Hematopoietic multipotent progenitor cell (in vitro differentiated cells): ENCODE measurements at regions not wholly inside any gene's neighbourhood (a gene's known extent, or its start where the extent isn't known, plus 50 kb on each side); places are given as distances from the start of the nearest gene placed in this dataset.

Source experiments
- DNase-seq, 3 donors: peaks; one replicate each; pipeline ENCODE4 v3.0.0-alpha.2; 2011 to 2015; ENCODE audit warnings: low read depth in 2 of 3, low spot score in 2 of 3

DNA sequence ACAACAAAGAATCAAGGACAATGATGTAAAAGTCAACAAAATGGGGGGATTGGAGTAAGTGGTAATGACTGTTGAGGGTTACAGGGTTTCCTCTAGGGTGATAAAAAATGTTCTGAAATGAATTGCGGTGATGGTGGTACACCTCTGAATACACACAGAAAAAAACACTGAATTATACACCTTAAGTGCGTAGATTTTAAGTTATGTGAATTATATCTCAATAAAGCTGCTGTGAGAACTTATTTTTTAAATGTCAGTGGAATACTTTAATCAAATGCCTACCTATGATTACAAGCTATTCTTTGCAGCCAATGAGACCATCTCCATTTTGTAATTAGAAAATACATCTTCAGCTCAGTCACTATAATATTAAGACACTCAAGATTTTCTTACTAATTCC, 53.5 kb downstream of the ZNF608 start:
- DNase-seq = no peak

DNA sequence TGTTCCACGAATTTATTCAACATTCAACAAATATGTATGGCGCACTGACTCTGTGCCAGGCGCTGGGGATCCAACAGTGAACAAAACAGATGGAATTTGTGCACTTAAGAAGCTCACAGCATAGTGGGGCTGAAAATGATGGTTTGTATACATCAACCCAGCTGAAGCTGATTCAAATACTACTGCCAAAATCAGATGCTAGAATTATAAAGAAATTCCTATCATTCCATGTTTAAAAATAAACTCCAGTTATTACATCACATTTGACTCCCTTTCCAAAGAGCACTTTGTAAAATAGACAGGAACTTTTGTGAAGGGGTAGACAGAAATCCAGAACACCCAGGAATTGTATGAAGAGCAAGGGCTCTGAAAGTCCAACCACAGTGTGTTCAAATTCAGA, 54.1 kb downstream of the ZNF608 start:
- DNase-seq = no peak

DNA sequence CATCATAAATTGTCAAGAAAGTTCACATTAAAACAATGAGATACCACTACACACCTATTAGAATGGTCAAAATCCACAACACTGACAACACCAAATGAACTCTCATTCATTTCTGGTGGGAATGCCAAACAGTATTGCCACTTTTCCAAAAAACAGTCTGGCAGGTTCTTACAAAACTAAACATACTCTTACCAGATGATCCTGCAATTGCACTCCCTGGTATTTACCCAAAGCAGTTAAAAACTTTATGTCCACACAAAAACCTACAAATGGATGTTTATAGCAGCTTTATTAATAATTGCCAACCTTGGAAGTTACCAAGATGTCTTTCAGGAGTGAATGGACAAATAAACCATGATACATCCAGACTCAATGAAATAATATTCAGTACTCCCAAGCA, 56.8 kb downstream of the ZNF608 start:
- no peak for DNase-seq

DNA sequence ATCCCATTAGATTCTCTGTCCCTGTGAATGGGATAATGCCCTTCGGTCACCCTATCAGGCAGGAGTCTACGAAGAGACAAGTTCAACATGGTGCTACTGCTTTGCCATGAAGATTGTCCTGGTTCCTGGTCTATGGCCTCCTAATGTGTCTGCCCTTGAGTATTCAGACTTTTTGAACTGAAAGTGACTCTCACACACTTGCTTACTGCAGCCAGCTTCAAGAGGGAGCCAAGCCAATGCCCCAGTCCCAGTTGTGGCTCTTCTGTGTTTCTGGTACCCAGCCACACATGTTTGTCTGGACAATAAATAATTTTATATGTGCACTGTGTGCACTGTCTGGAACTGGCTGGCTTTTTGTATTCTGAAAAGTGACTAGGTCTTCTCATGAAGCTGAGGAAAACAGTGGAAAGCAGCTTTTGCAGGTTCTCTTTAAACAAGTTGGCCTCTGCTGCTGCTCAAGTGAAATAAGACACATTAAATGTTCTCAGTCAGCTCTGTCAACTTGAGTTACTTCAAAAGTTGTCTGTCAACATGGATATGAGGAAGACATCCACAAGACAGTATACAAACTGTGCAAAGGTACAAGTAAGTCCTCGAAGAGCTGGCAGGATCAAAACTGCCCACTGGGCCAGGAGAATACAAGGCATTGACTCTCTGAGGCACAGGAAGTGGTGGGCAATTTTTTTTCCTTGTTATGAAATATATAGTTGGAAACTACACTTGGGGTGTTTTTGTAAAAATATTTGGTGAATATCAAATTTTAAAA, 60.0 kb downstream of the ZNF608 start:
- no peak for DNase-seq

DNA sequence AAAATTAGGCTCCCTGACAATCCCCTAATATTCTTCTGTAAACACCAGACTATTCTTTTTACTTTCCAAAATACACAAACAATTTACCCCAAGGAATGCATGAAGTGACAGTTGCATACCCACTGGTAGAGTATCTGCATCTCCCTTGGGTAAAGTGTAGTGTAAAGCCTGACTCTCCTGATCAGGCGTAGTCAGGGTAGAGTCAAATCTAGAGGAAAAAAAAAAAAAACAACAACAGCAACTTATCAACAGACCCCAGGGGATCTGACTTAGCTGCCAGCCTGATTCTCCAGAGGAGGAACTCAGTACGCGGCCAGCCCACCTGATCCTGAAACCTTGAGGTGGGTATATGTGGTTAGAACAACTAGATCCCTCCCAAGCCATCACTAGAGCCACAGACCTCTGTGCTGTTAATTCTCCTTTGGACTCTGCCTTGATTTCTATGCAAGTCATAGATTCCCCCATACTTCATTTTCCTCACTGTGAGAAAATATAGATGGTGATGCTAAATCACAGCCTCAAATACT, 61.0 kb downstream of the ZNF608 start:
- no peak for DNase-seq

DNA sequence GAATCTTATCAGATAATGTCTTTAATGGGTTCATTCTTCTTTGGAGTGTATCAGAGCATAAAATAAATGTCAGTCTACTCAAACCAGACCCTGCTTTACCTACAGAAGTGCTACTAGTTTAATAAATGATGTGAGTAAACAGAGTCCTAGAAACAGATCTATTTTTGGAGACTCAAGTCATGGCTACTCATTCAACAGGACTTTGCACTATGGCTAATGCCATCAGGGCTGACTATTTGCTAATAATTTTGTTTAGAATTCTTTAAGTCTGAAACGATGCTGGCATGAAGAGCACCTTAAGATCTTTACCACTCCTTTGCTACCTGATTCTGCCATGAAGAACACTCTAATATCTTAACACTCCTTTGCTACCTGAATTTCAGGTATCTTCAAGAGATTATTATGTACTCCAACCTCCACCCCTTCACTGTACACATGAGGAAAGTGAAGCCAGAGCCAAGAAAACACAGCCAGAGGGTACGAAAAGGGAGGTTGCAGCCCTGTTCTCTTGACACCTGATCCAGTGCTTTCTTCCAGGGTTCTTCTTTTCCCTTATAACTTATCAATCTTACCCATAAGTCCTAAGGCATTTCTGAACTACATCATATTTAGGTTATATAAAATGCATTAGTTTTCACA, 62.4 kb downstream of the ZNF608 start:
- DNase-seq = no peak

DNA sequence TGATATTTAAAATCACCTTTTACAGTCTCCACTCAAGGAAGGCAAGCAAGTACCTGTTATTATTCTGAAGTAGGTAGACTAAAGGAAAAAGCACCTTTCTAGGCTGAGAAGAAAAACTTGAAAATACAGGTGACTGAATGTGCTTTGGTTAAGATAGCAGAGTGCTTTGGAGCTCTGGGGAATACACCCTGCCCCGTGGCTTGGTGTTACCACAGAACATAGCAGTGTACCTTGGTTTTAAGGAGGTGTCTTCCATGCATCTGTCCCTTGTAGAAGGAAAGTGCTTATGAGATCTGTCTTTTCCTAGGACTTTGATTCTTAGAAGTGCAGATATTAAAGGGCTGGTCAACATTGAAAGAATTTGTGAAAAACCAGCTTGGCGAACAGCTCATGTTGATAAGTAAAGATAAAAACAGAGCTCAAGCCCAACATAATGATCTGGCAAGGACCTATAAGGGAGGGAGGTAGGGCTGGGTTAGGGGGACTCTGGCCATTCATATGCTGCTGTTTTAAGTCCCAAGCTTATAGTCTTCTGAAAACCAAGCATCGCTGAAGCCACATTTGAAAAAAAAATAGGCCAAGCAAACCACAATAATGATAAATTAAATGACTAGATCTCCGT, 66.8 kb downstream of the ZNF608 start:
- DNase-seq = no peak

DNA sequence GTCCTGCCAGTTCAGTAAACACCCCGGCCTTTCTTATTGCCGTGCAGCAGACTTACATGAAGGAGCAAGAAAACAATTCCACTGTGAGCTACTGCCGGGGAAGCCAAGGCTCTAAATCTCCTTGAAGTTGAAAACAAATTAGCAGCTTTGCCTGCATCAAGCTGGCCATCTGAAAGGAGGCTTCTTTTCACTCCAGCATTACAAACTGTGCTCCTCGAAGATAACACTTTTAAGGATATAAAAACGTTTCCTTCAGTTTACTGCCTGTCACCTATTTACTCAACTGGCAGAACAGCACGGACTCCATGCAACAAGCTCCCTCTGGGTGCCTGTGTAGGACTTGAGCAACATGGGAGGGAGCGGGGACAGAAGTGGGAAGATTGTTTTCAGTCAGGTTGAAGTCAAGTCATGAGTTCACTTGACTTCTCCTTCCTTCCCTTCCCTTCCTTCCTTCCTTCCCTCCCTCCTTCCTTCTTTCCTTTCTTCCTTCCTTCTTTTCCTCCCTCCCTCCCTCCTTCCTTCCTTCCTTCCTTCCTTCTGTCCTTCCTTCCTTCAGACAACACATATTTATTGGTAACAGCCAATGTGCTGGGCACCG, 67.4 kb downstream of the ZNF608 start:
- DNase-seq = no peak

DNA sequence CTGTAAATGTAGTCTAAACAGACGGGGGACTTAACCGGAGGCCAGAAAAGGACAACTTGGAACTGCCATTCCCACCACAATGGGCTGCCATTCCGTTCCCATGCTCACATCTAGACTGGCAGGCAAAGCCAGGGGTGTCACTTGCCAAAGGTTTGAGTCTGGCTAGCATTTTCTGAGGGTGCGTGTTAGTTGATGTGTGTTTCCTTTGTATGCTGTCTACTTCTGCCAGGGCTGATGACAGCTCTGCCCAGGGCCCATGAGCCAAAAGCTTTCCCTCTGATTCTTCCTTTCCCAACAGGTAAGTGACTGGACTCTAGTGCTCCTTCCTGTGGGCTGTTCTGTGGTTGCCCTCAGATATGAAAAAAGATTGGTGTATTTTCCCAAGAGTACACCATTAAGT, 68.0 kb downstream of the ZNF608 start:
- DNase-seq = no peak

DNA sequence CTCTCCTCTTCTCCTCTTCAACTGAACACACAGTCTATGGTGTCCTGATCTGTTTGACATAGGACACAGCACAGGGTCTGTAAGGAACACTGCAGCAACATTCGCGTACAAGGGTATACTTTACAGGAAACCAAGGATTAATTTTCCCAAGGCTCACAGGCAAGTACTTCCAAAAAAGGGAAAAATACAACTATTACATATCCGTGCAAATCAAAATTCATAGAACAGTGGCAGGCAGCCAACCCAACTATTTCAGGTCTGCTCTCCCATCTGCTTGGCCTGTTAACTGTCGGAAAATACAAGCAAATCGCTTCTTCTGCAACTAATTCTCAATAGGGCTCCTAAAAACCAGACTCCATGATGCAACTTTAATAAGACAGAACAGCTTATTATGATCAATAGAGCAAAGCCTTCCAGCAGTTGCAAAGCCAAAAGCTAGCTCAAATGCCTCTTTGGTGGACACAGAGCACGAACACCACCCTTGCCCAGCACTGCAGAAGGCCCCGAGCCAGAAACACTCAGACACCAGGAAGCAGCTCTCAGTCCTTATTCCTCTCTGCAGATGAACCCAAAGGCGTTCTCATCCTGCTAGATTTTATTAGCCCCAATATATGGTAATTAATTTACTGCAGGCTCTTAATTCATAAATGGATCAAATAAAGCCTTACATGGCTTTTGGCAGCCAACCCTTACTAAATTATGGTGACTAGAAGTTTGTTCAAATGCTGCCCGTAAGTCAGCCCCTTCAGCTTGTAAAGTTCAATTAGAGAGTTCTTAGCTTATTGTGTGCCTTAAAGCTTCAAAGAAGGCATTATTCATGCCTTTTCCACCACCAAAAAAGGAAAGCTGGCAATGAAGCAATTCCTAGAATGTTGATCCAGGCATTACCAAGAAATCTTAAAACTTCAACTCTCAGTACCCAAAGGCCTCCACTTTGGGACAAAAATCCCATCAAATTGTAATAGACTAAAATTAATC, 68.8 kb downstream of the ZNF608 start:
- DNase-seq = no peak

DNA sequence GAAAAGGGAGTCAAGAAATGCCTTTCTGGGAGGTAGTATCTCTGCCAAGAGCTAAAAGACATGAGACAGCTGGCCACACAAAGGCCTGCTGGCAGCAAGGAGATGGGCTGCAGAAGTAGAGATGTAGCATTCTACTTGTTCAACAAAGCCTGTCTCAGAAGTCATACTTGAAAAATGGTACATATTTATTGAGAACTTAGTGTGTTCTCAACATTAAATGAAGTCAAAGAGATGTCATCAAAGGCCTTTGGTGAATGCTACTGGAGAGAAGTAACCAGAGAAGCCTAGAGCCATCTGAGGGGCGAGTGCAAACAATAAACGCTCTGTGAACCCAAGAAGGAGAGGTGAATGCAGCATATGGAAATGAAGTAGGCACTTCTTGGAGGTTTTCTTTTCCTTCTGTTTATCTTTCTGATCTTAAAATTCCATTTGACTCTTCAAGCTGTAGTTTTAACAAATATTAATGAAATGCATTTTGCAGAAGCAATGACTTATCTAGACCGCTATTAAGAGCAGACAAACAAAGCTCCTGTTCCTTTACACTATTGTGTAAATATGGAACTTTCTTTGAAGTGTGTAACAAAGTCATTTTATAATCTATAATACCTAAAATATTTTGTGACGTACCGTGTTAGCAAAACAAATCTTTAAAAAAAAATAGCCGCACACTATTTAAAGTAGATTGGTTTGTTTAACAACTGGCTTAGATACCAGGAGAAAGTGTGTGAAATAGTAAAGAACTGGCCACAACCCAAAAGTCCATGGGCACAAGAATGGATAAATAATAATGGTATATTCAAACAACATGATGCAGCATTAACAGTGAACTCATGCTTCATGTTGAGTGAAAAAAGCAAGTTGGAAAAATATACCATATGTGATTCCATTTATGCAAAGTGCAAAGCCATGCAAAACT, 70.2 kb downstream of the ZNF608 start:
- no peak for DNase-seq

DNA sequence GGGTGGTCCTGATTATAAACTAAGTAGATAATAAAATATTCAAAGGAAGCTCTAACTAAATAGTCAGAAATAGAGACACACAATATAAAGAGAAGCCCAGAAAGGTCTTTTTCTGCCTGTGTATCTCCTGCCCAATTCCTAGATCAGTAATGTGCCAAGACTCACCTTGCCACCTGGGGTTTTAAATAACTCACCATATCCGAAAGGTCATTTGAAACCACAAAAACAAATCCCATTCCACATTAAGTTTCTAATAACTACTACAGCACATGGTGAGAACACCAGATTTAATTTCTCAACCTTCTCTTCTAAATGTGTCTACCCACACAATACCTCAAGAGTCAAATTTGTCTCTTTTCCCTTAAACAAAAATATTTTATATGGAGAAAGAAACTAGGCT, 75.2 kb downstream of the ZNF608 start:
- no peak for DNase-seq

DNA sequence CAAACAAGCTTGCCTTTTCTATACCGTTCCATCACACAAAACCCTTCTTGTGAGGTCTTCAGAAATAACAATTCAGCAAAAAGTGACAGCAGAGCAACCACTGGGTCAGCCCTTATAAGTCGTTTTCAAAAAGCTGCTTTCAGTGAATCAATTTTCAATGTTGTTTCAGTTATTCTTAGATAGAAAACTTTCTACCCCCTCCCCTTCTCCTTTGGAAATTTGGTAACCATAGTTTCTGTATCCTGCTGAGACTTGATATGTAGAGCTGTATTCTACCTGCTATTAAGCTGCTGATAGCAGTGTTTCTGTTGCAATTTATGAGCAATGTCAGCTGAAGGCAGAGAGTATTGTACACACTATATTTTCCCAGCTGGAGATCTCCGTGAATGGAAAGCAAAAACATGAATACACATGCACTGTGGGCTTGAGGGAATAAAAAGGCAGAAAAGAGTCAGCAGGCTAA, 75.7 kb downstream of the ZNF608 start:
- no peak for DNase-seq

DNA sequence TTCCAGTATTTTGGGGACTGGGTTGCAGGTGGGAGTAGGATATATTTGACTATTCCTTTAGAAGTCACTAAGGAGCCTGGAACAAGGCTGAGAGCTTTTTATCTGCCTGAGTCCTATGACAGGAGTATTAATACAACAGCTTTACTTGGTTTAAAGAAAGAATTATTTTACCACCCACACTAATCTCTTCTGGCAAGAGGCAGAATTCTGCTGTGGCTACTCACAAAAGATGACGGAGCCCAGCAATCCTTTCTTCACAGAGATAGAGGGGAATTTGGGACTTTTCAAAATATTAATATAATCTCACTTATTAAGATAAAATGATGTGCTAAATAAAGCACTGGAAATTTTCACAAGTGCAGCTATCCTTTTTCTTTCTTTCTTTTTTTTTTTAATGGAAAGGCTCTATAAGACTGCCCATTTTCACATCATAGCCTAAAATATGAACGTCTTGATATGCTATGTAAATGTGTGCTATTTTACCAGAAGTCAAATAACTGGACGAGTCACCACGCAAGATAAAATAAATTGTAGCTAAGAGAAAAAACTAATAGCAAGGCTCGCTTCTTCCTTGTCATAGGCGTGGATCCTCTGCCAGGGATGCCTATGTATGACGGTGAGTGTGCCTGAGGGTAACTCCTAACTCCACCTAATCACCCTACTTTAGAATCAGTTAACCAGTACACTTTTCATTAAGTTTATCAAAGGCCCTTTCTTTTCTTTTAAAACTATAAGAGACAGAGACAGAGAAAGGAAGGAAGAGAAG, 76.3 kb downstream of the ZNF608 start:
- no peak for DNase-seq

DNA sequence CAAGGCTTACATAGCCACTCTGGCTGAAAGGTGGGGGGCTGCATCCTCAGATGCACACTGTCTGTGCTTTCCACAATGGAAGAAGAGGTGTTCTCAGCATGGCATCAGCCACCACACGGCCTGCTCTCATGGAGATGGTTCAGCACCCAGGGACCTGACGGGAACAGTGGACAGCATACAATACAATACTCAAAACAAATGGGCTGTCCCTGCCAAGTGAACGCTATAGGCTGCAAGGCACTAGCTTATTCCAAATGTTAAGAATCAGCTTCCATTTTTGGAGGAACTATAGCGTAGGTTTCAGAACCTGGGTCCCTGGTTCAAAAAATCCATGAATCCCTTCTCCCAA, 77.2 kb downstream of the ZNF608 start:
- no peak for DNase-seq

DNA sequence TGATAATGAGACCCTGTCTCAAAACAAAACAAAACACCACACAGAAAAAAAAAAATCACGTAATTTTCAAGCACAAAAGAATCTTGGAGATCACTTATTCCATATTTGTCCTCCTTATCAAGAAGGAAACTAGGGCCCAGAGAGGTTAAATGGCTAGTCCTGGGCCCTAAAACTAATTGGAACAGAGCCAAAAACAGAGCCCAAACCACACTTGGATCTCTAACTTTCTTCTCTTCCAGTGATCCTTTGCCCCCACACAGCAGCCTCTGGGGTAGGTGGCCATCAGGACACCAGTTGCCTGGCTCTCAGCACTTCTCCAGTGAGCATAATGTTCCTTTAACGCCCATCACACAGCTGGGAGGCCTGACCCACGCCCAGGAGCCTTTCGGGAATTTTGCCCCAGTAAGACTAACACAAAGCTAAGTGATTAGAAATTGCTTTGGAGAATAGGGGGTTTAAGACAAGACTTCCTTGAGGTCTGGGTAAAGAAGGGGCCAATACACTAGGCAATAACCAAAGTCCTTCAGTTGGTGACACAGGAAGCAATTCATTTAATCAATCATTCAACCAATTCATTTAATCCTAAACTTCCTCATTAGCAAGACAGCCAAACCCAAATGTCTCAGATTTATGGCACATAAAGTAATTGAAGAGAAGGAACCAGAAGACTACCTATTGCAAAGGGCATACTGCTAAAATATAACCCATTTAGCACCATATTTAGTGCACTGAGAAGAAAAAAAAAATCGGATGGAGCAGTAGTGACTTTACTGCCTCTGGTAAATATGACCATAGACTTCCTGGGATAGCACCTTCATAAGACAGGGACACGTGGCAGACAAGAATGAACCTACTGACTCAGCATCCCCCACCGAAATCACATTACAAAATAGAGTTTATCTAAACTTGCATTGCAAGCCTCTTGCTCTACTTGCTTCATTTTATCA, 77.8 kb downstream of the ZNF608 start:
- DNase-seq = no peak

DNA sequence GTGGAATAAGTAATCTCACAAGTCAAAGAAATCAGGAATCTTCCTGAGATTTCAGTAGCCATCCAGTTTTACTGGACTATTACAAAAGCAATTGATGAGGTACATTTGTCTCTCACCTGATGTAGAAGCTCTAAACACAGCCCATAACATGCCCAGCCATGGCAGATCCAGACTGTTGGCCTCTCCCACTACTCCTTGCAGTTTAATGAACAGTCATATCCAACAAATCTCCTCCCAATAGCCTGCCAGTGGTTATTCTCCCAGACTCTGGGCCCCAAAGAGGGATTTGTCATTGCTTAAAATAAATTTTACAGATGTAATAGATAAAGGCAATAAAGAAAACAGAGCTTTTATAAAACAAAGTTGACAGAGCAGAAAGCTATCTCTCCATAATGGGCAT, 80.8 kb downstream of the ZNF608 start:
- no peak for DNase-seq
